GM18498 (cell line): ENCODE measurements at regions not wholly inside any gene's neighbourhood (a gene's known extent, or its start where the extent isn't known, plus 50 kb on each side); places are given as distances from the start of the nearest gene placed in this dataset.
"Not testable (repeated sequence)": the region's sequence is repeated elsewhere in the genome, so short reads cannot be mapped to it uniquely, and the experiment has no call there.

Experiments used
- ATAC-seq: cut with Tn5 transposase; IDR thresholded peaks from one replicate; pipeline ENCODE4 v1.9.1; 2021; ENCODE audit warnings: mild to moderate bottlenecking, moderate library complexity; ENCODE audit not compliant: unreplicated experiment

- ATAC-seq, result no peak
Observed at GRCh38 chr2:102871707-102872106, 109.9 kb downstream of the TMEM182 start.

GRCh38 chr2:102872388-102872787 is 110.6 kb downstream of the TMEM182 start:
- no peak for ATAC-seq

- not testable (repeated sequence) for ATAC-seq
Observed at GRCh38 chr2:102879513-102879912, 117.7 kb downstream of the TMEM182 start.

- ATAC-seq, result no peak
Observed at GRCh38 chr2:102880731-102881130, 118.9 kb downstream of the TMEM182 start.

- ATAC-seq, result no peak
Observed at GRCh38 chr2:102886216-102886893, 124.5 kb downstream of the TMEM182 start.

- ATAC-seq, result no peak
Observed at GRCh38 chr2:102888514-102888913, 126.7 kb downstream of the TMEM182 start.

GRCh38 chr2:102891296-102891695 is 129.5 kb downstream of the TMEM182 start:
- ATAC-seq, result no peak

GRCh38 chr2:102892698-102893310 is 131.0 kb downstream of the TMEM182 start:
- no peak for ATAC-seq

GRCh38 chr2:102893870-102894269 is 132.0 kb downstream of the TMEM182 start:
- ATAC-seq, result no peak

- no peak for ATAC-seq
Observed at GRCh38 chr2:102895376-102895775, 133.5 kb downstream of the TMEM182 start.

- ATAC-seq, result not testable (repeated sequence)
Observed at GRCh38 chr2:102909240-102909639, 147.4 kb downstream of the TMEM182 start.

GRCh38 chr2:102910724-102911123 is 148.9 kb downstream of the TMEM182 start:
- ATAC-seq, result no peak

- no peak for ATAC-seq
Observed at GRCh38 chr2:102915128-102915527, 153.3 kb downstream of the TMEM182 start.

- no peak for ATAC-seq
Observed at GRCh38 chr2:102922321-102922720, 160.5 kb downstream of the TMEM182 start.

- ATAC-seq, result no peak
Observed at GRCh38 chr2:102925003-102925402, 163.2 kb downstream of the TMEM182 start.

GRCh38 chr2:102927854-102928267 is 166.0 kb downstream of the TMEM182 start:
- ATAC-seq, result no peak

- no peak for ATAC-seq
Observed at GRCh38 chr2:102929721-102930120, 167.9 kb downstream of the TMEM182 start.

- no peak for ATAC-seq
Observed at GRCh38 chr2:102932501-102932900, 170.7 kb downstream of the TMEM182 start.

GRCh38 chr2:102939207-102939606 is 177.4 kb downstream of the TMEM182 start:
- no peak for ATAC-seq

- no peak for ATAC-seq
Observed at GRCh38 chr2:102940684-102941083, 178.9 kb downstream of the TMEM182 start.

- no peak for ATAC-seq
Observed at GRCh38 chr2:102942107-102942506, 180.3 kb downstream of the TMEM182 start.

- ATAC-seq, result no peak
Observed at GRCh38 chr2:102943251-102943650, 181.4 kb downstream of the TMEM182 start.
